ENCODE measurements at regions not wholly inside any gene's neighbourhood (a gene's known extent, or its start where the extent isn't known, plus 50 kb on each side); places are given as distances from the start of the nearest gene placed in this dataset.

GRCh38 chr17:27216836-27217235 lies 77.1 kb upstream of the WSB1 start:
- intact Hi-C loops (cut with DNase I; ENCODE audit: low total_unique reads), result no loop called here
- Histone ChIP-seq H3K36me3 (no peaks in the 10 kb centered on the region), H3K9me3 (no peaks in the 10 kb centered on the region), H3K4me1 (no peaks in the 10 kb centered on the region), H3K27me3 (no peaks in the 10 kb centered on the region), H3K4me3 (no peak overlapping the region), H3K27ac (no peak overlapping the region)
- DNase-seq (ENCODE audit: low spot score in 2 of 2), result no peak
- TF ChIP-seq POLR2AphosphoS5 (IDR thresholded peaks at IDR 0.05), result no peak
- TF ChIP-seq POLR2A (IDR thresholded peaks at IDR 0.05), result no peak
- no peak for TF ChIP-seq CTCF (IDR thresholded peaks at IDR 0.05)

- no peaks in the 10 kb centered on the region for H3K27me3 ChIP-seq
- no peak overlapping the region for H3K27ac ChIP-seq
- no peaks in the 10 kb centered on the region for H3K4me1 ChIP-seq
- no peak for DNase-seq (ENCODE audit: low spot score in 2 of 2)
- no peak for TF ChIP-seq POLR2AphosphoS5 (IDR thresholded peaks at IDR 0.05)
- no peak for TF ChIP-seq POLR2A (IDR thresholded peaks at IDR 0.05)
- no peak for TF ChIP-seq CTCF (IDR thresholded peaks at IDR 0.05)
- intact Hi-C loops (cut with DNase I; ENCODE audit: low total_unique reads), result no loop called here
- H3K36me3 ChIP-seq, result no peaks in the 10 kb centered on the region
- no peak overlapping the region for H3K4me3 ChIP-seq
- H3K9me3 ChIP-seq, result no peaks in the 10 kb centered on the region
Measured at GRCh38 chr17:27217631-27218030, 76.3 kb upstream of the WSB1 start.

- DNase-seq (ENCODE audit: low spot score in 2 of 2), result no peak
- TF ChIP-seq POLR2AphosphoS5 (IDR thresholded peaks at IDR 0.05) (no peak), CTCF (IDR thresholded peaks at IDR 0.05) (no peak), POLR2A (IDR thresholded peaks at IDR 0.05) (no peak)
- no peaks in the 10 kb centered on the region for H3K4me1 ChIP-seq
- no peak overlapping the region for H3K4me3 ChIP-seq
- H3K9me3 ChIP-seq, result no peaks in the 10 kb centered on the region
- H3K36me3 ChIP-seq, result no peaks in the 10 kb centered on the region
- H3K27me3 ChIP-seq, result no peaks in the 10 kb centered on the region
- no peak overlapping the region for H3K27ac ChIP-seq
- intact Hi-C loops (cut with DNase I; ENCODE audit: low total_unique reads), result no loop called here
Measured at GRCh38 chr17:27218041-27218440, 75.9 kb upstream of the WSB1 start.

- Histone ChIP-seq H3K27me3 (no peaks in the 10 kb centered on the region), H3K4me3 (no peak overlapping the region), H3K4me1 (no peaks in the 10 kb centered on the region), H3K27ac (no peak overlapping the region), H3K36me3 (no peaks in the 10 kb centered on the region), H3K9me3 (no peaks in the 10 kb centered on the region)
- no peak for DNase-seq (ENCODE audit: low spot score in 2 of 2)
- TF ChIP-seq CTCF (IDR thresholded peaks at IDR 0.05) (no peak), POLR2AphosphoS5 (IDR thresholded peaks at IDR 0.05) (no peak)
- intact Hi-C loops (cut with DNase I; ENCODE audit: low total_unique reads), result no loop called here
Measured at GRCh38 chr17:27218719-27219488, 75.0 kb upstream of the WSB1 start.

GRCh38 chr17:27222515-27222914 lies 71.4 kb upstream of the WSB1 start:
- Histone ChIP-seq H3K9me3 (peaks cover 0 to 3% of the 10 kb centered on the region in 2 donors), H3K27me3 (no peaks in the 10 kb centered on the region), H3K27ac (no peak overlapping the region), H3K4me3 (no peak overlapping the region), H3K4me1 (no peaks in the 10 kb centered on the region), H3K36me3 (no peaks in the 10 kb centered on the region)
- intact Hi-C loops (cut with DNase I; ENCODE audit: low total_unique reads), result no loop called here
- DNase-seq (ENCODE audit: low spot score in 2 of 2), result no peak
- TF ChIP-seq CTCF (IDR thresholded peaks at IDR 0.05) (no peak), POLR2A (IDR thresholded peaks at IDR 0.05) (no peak), POLR2AphosphoS5 (IDR thresholded peaks at IDR 0.05) (no peak)

Measured in breast epithelium (tissue), 4 donors.